IMR-90 (cell line): ENCODE measurements at regions not wholly inside any gene's neighbourhood (a gene's known extent, or its start where the extent isn't known, plus 50 kb on each side); places are given as distances from the start of the nearest gene placed in this dataset.

ENCODE experiments used
- BHLHE40 ChIP-seq: fragments of 150-350 bp; IDR thresholded peaks from 2 replicates; pipeline ENCODE4 v1.6.1; 2016; ENCODE audit warnings: mild to moderate bottlenecking, low read depth, low read length
- CEBPB ChIP-seq: IDR thresholded peaks from 2 replicates; pipeline ENCODE4 v1.6.1; 2012; ENCODE audit warnings: low read depth, low read length, improper control_type of control experiment
- CTCF ChIP-seq: conservative IDR thresholded peaks from 2 replicates; pipeline ENCODE4 v1.5.1; 2012; ENCODE audit warnings: mild to moderate bottlenecking, low read depth, low read length, improper control_type of control experiment
- MAFK ChIP-seq: IDR thresholded peaks from 2 replicates; pipeline ENCODE4 v1.6.1; 2012; ENCODE audit warnings: low read depth, low read length, improper control_type of control experiment
- MAZ ChIP-seq: IDR thresholded peaks from 2 replicates; pipeline ENCODE4 v1.6.1; 2012; ENCODE audit warnings: low read depth, mild to moderate bottlenecking, low read length, improper control_type of control experiment, moderate library complexity, borderline replicate concordance
- MXI1 ChIP-seq: IDR thresholded peaks from 2 replicates; pipeline ENCODE4 v1.6.1; 2012; ENCODE audit warnings: low read depth, mild to moderate bottlenecking, low read length, moderate library complexity, borderline replicate concordance
- POLR2A ChIP-seq: IDR thresholded peaks from 2 replicates; pipeline ENCODE4 v1.6.1; 2012; ENCODE audit warnings: mild to moderate bottlenecking, low read depth, low read length
- RAD21 ChIP-seq: IDR thresholded peaks from 2 replicates; pipeline ENCODE4 v1.6.1; 2012; ENCODE audit warnings: low read length, improper control_type of control experiment
- RCOR1 ChIP-seq: IDR thresholded peaks from 2 replicates; pipeline ENCODE4 v1.6.1; 2012; ENCODE audit warnings: mild to moderate bottlenecking, low read length, improper control_type of control experiment; ENCODE audit not compliant: insufficient replicate concordance
- RFX5 ChIP-seq: IDR thresholded peaks from 2 replicates; pipeline ENCODE4 v1.8.0; 2012; ENCODE audit warnings: low read depth, mild to moderate bottlenecking, low read length, moderate library complexity
- SMC3 ChIP-seq: fragments of 150-350 bp; IDR thresholded peaks from 2 replicates; pipeline ENCODE4 v1.6.1; 2016; ENCODE audit warnings: low read depth, mild to moderate bottlenecking, antibody characterized with exemption, low read length, moderate library complexity

GRCh38 chr12:69123919-69124638, 115.3 kb upstream of the CPSF6 start:
- TF ChIP-seq CTCF (no peak), POLR2A (no peak), RCOR1 (no peak), SMC3 (no peak), CEBPB (no peak), RFX5 (no peak), BHLHE40 (no peak), MAZ (no peak), MXI1 (no peak), RAD21 (no peak), MAFK (no peak)
